Muscle layer of colon (tissue), 2 donors: ENCODE measurements at regions not wholly inside any gene's neighbourhood (a gene's known extent, or its start where the extent isn't known, plus 50 kb on each side); places are given as distances from the start of the nearest gene placed in this dataset.

Experiments
- H3K27ac ChIP-seq: one replicate; pipeline ENCODE4 v1.7.0; 2013; ENCODE audit warnings: low read depth, mild to moderate bottlenecking, low read length, moderate library complexity
- H3K27me3 ChIP-seq, 2 donors: one replicate each; pipeline ENCODE4 v1.7.0; 2013; ENCODE audit warnings: low read length in 2 of 2, mild to moderate bottlenecking in 2 of 2; ENCODE audit not compliant: insufficient read depth in 2 of 2, control insufficient read depth in 1 of 2
- H3K36me3 ChIP-seq: one replicate; pipeline ENCODE4 v1.7.0; 2013; ENCODE audit warnings: mild to moderate bottlenecking, low read length; ENCODE audit not compliant: insufficient read depth
- H3K4me1 ChIP-seq: one replicate; pipeline ENCODE4 v1.7.0; 2013; ENCODE audit warnings: mild to moderate bottlenecking, low read length; ENCODE audit not compliant: insufficient read depth
- H3K4me3 ChIP-seq, 2 donors: one replicate each; pipeline ENCODE4 v1.7.0; 2013; ENCODE audit warnings: low read length in 2 of 2, low read depth in 1 of 2, mild to moderate bottlenecking in 1 of 2, moderate library complexity in 1 of 2
- H3K9ac ChIP-seq: one replicate; pipeline ENCODE4 v1.7.0; 2013; ENCODE audit warnings: low read length
- H3K9me3 ChIP-seq: one replicate; pipeline ENCODE4 v1.7.0; 2013; ENCODE audit warnings: mild to moderate bottlenecking, low read length
- donor health status: abdominal sarcoma.
- donor health status: Adenocarcinoma of cecum.

DNA sequence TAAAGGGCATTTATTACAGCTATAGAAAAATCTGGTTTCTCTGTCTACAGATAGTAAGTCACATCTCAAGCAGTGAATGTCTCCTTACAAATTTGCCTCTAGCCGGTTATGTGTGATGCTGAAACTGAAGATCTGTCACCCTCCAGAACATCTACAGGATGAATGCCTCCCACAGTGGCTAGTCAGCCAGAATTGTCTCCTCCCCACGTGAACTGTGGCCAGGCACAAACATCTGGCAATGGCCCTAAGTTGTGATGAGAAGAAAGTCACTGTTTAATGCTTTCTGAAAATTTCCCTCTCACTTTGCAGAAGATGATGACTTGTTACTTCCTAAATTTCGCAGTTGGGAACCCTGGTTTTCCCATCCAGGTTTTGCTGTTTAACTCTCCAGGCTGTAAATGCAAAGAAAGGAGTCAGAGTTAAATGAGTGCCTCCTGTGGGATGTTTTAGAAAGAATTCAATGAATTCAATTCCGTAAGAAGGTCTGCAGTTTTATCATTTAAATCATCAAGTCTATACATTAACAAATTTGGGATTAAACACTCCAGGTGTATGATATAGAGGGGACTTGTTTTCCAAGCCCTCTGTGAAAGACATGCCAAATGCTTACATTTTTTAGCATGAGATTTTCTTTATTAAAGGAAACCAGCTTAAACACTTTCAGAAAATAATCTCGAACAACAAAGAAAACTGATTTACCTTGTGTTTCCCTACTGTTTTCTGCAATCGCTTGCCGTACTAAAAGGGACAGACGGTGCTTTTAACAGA is 55.4 kb upstream of the TLR3 start:
- no peak overlapping the region for H3K4me3 ChIP-seq
- H3K36me3 ChIP-seq = no peaks in the 10 kb centered on the region
- H3K27me3 ChIP-seq = no peaks in the 10 kb centered on the region
- H3K9me3 ChIP-seq = no peaks in the 10 kb centered on the region
- H3K9ac ChIP-seq = no peak overlapping the region
- no peak overlapping the region for H3K27ac ChIP-seq
- H3K4me1 ChIP-seq = no peaks in the 10 kb centered on the region

- Histone ChIP-seq H3K27ac (no peak overlapping the region), H3K36me3 (no peaks in the 10 kb centered on the region), H3K9me3 (no peaks in the 10 kb centered on the region), H3K27me3 (no peaks in the 10 kb centered on the region), H3K4me1 (no peaks in the 10 kb centered on the region), H3K4me3 (no peak overlapping the region), H3K9ac (no peak overlapping the region)
Measured at GRCh38 chr4:186015212-186015817, 53.6 kb upstream of the TLR3 start.

GRCh38 chr4:186016796-186017195 is 52.2 kb upstream of the TLR3 start:
- H3K4me3 ChIP-seq = no peak overlapping the region
- no peaks in the 10 kb centered on the region for H3K36me3 ChIP-seq
- H3K9me3 ChIP-seq = no peaks in the 10 kb centered on the region
- no peaks in the 10 kb centered on the region for H3K27me3 ChIP-seq
- no peak overlapping the region for H3K27ac ChIP-seq
- no peak overlapping the region for H3K9ac ChIP-seq
- no peaks in the 10 kb centered on the region for H3K4me1 ChIP-seq

GRCh38 chr4:186017801-186018200 is 51.2 kb upstream of the TLR3 start:
- Histone ChIP-seq H3K36me3 (no peaks in the 10 kb centered on the region), H3K27ac (no peak overlapping the region), H3K9ac (no peak overlapping the region), H3K4me3 (no peak overlapping the region), H3K9me3 (no peaks in the 10 kb centered on the region), H3K4me1 (no peaks in the 10 kb centered on the region), H3K27me3 (no peaks in the 10 kb centered on the region)

DNA sequence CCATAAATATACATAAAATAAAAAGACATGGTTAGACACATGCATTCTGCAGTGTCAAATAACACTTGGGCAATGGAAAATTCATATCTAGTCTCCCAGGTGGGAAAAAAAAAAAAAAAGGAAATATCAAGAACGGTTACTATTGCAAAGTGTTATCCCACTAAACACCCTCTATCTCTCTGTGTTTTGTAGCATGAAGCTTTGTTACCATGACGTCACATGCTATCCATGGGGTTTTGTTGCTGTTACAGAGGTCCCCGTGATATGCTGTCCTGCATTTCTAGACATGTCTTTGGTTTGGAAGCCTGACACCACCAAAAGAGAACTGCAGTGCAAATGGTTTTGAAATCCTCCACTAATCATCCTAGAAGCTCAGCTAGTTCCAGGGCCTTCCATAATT is 50.7 kb upstream of the TLR3 start:
- Histone ChIP-seq H3K9ac (no peak overlapping the region), H3K9me3 (no peaks in the 10 kb centered on the region), H3K27ac (no peak overlapping the region), H3K36me3 (no peaks in the 10 kb centered on the region), H3K4me1 (no peaks in the 10 kb centered on the region), H3K27me3 (no peaks in the 10 kb centered on the region), H3K4me3 (no peak overlapping the region)

- Histone ChIP-seq H3K4me3 (no peak overlapping the region), H3K27me3 (no peaks in the 10 kb centered on the region), H3K36me3 (no peaks in the 10 kb centered on the region), H3K9ac (no peak overlapping the region), H3K9me3 (no peaks in the 10 kb centered on the region), H3K4me1 (no peaks in the 10 kb centered on the region), H3K27ac (no peak overlapping the region)
Measured at GRCh38 chr4:186018784-186019183, 50.2 kb upstream of the TLR3 start.
